HTR-8/SVneo (cell line): ENCODE measurements at regions not wholly inside any gene's neighbourhood (a gene's known extent, or its start where the extent isn't known, plus 50 kb on each side); places are given as distances from the start of the nearest gene placed in this dataset.

Source experiments
- DNase-seq: peaks from one replicate; pipeline ENCODE4 v3.0.0; 2011; ENCODE audit warnings: low spot score, mixed read lengths; ENCODE audit not compliant: insufficient read length
- FAIRE-seq: peaks from 2 replicates; lab custom pipeline; 2011; peaks lifted over from hg19 to GRCh38; lab: Jason Lieb, UNC

GRCh38 chr14:39492267-39492666 is 60.0 kb upstream of the FBXO33 start:
- DNase-seq (peak; percentile 25), FAIRE-seq (no peak)

DNA sequence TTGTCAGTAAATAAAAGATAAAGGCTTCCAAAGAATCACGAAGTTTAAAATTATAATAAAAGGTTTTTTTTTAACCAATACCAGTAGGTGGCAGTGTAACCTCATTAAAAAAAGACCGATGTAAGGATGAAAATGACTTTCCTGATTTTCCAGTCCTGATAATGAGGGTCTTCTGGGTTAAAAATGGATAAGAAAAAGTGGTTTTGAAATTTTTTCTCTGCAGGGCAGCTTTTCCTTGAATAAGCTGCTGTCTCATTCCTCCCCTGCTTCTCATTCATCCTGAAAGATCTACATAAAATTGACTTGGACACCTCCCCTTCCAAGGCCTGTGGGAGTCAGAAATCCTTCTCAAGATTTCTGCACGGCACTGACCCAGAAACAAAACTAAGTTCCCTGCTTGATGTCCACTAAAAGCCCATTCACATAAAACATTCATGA is 58.9 kb upstream of the FBXO33 start:
- FAIRE-seq (no peak), DNase-seq (peak; percentile 13)

GRCh38 chr14:39488600-39488999 is 56.4 kb upstream of the FBXO33 start:
- no peak for DNase-seq
- FAIRE-seq: no peak

- DNase-seq (no peak), FAIRE-seq (no peak)
Measured at GRCh38 chr14:39483682-39484081, 51.4 kb upstream of the FBXO33 start.
